HG03442 (cell line): ENCODE measurements at regions not wholly inside any gene's neighbourhood (a gene's known extent, or its start where the extent isn't known, plus 50 kb on each side); places are given as distances from the start of the nearest gene placed in this dataset.

Source experiments
- ATAC-seq: cut with Tn5 transposase; IDR thresholded peaks from one replicate; pipeline ENCODE4 v1.9.1; 2021; ENCODE audit warnings: mild to moderate bottlenecking, moderate library complexity; ENCODE audit not compliant: unreplicated experiment

GRCh38 chr11:18878211-18878610, 61.0 kb downstream of the MRGPRX1 start:
- ATAC-seq = no peak

DNA sequence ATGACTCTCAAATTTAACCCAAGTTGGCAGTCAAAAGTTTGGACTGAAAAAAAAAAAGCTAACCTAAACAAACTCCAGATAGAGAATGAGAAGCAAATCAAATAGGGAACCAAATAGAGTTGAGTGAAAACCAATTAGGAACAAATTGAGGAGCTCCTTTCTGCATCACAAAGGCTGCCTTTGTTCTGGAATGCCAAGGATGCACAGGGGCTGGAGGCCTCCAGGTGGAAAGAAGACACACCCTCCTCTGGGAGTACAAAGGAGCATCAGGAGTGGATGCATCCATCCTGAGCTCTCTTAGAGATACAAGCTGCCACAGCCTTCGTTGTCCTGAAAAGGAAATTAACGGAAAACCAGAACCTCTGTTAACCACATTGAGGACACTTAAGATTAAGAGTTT, 73.3 kb downstream of the MRGPRX1 start:
- no peak for ATAC-seq

GRCh38 chr11:18865261-18865660, 73.7 kb upstream of the PTPN5 start:
- ATAC-seq = no peak

GRCh38 chr11:18853086-18853720, 61.6 kb upstream of the PTPN5 start:
- peak; percentile 74 for ATAC-seq

GRCh38 chr11:18849406-18849805, 57.8 kb upstream of the PTPN5 start:
- ATAC-seq = no peak

GRCh38 chr11:18844753-18845367, 53.3 kb upstream of the PTPN5 start:
- no peak for ATAC-seq
